ENCODE measurements at regions not wholly inside any gene's neighbourhood (a gene's known extent, or its start where the extent isn't known, plus 50 kb on each side); places are given as distances from the start of the nearest gene placed in this dataset.
A peak's percentile ranks its signal among the peaks of the same experiment; 100 is the strongest.

DNA sequence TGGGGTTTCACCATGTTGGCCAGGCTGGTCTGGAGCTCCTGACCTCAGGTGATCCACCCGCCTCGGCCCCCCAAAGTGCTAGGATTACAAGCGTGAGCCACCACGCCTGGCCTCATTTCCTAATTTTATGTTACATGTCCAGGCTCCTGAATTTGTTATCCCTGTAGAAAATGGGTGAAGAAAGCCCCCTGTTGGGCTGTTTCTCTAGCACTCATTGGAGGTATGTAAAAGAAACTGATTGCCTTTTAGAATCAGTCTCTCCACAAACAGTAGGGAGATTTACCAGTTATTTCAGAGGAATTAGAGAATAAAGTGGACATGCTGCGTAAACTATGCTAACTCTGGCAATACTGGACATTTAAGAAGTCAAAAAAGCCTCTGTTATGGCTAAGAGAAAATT lies 364.1 kb upstream of the TBL1XR1 start:
- H3K27me3 ChIP-seq = no peaks in the 10 kb centered on the region
- intact Hi-C loops (cut with DNase I) = no loop called here
- H3K4me1 ChIP-seq (replicated peaks in 1 of 2) = no peaks in the 10 kb centered on the region
- H3K9me3 ChIP-seq (replicated peaks in 1 of 3) = no peaks in the 10 kb centered on the region
- no peak for TF ChIP-seq POLR2A (IDR thresholded peaks at IDR 0.05)
- TF ChIP-seq, protein P1, sequence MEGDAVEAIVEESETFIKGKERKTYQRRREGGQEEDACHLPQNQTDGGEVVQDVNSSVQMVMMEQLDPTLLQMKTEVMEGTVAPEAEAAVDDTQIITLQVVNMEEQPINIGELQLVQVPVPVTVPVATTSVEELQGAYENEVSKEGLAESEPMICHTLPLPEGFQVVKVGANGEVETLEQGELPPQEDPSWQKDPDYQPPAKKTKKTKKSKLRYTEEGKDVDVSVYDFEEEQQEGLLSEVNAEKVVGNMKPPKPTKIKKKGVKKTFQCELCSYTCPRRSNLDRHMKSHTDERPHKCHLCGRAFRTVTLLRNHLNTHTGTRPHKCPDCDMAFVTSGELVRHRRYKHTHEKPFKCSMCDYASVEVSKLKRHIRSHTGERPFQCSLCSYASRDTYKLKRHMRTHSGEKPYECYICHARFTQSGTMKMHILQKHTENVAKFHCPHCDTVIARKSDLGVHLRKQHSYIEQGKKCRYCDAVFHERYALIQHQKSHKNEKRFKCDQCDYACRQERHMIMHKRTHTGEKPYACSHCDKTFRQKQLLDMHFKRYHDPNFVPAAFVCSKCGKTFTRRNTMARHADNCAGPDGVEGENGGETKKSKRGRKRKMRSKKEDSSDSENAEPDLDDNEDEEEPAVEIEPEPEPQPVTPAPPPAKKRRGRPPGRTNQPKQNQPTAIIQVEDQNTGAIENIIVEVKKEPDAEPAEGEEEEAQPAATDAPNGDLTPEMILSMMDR (IDR thresholded peaks at IDR 0.05) = no peak
- 87 to 96% (median 94%) methylated on average over 5 of the region's 5 CpGs for WGBS, 4 donors
- DNase-seq = no peak
- no peaks in the 10 kb centered on the region for H3K36me3 ChIP-seq (replicated peaks in 1 of 2)
- no peak overlapping the region for H3K27ac ChIP-seq
- no peak overlapping the region for H3K4me3 ChIP-seq

- 88 to 94% (median 92%) methylated on average over 8 of the region's 8 CpGs for WGBS, 4 donors
- TF ChIP-seq, protein P1 (IDR thresholded peaks at IDR 0.05) = no peak
- no peak for TF ChIP-seq POLR2A (IDR thresholded peaks at IDR 0.05)
- H3K27me3 ChIP-seq = no peaks in the 10 kb centered on the region
- no peaks in the 10 kb centered on the region for H3K36me3 ChIP-seq (replicated peaks in 1 of 2)
- no peaks in the 10 kb centered on the region for H3K9me3 ChIP-seq (replicated peaks in 1 of 3)
- H3K27ac ChIP-seq = no peak overlapping the region
- no peaks in the 10 kb centered on the region for H3K4me1 ChIP-seq (replicated peaks in 1 of 2)
- peak in 1 of 7 donors; percentile 75 for DNase-seq
- H3K4me3 ChIP-seq = no peak overlapping the region
- intact Hi-C loops (cut with DNase I) = no loop called here
Measured at GRCh38 chr3:177561769-177562392, 364.6 kb upstream of the TBL1XR1 start.

GRCh38 chr3:177563243-177563780 lies 366.0 kb upstream of the TBL1XR1 start:
- no peaks in the 10 kb centered on the region for H3K36me3 ChIP-seq (replicated peaks in 1 of 2)
- no peak for TF ChIP-seq POLR2A (IDR thresholded peaks at IDR 0.05)
- TF ChIP-seq, protein P1 (IDR thresholded peaks at IDR 0.05) = no peak
- intact Hi-C loops (cut with DNase I) = no loop called here
- no peaks in the 10 kb centered on the region for H3K9me3 ChIP-seq (replicated peaks in 1 of 3)
- no peak for DNase-seq
- H3K4me1 ChIP-seq (replicated peaks in 1 of 2) = peaks cover 0 to 7% of the 10 kb centered on the region in 2 donors
- no peak overlapping the region for H3K4me3 ChIP-seq
- H3K27me3 ChIP-seq = no peaks in the 10 kb centered on the region
- H3K27ac ChIP-seq = no peak overlapping the region
- 76 to 92% (median 82%) methylated on average over 3 of the region's 3 CpGs for WGBS, 4 donors

DNA sequence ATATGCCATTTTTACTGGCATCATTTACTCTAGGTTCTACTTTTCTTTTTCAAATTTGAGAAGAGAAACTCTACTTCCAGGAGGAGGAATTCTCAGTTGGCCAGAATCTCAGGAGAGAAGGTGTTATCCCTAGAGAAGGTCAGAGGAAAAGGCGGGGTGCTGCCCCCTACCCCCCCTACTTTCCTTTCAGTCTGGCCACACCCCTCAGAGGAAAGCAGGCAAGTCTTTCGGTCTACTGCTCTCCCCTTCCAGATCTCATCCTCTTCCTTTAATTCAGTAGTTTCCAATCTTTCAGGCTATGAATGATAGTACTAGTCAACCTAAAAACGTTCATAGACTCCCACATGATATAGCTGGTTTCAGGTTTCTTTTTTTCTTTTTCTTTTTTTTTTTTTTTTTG lies 366.5 kb upstream of the TBL1XR1 start:
- DNase-seq = no peak
- intact Hi-C loops (cut with DNase I) = no loop called here
- H3K27ac ChIP-seq = no peak overlapping the region
- WGBS, 4 donors = 63 to 73% (median 68%) methylated on average over 3 of the region's 3 CpGs
- TF ChIP-seq, protein P1 (IDR thresholded peaks at IDR 0.05) = no peak
- no peak for TF ChIP-seq POLR2A (IDR thresholded peaks at IDR 0.05)
- H3K27me3 ChIP-seq = no peaks in the 10 kb centered on the region
- H3K4me3 ChIP-seq = no peak overlapping the region
- no peaks in the 10 kb centered on the region for H3K36me3 ChIP-seq (replicated peaks in 1 of 2)
- peaks cover 0 to 7% of the 10 kb centered on the region in 2 donors for H3K4me1 ChIP-seq (replicated peaks in 1 of 2)
- no peaks in the 10 kb centered on the region for H3K9me3 ChIP-seq (replicated peaks in 1 of 3)

Data from adrenal gland (tissue), 9 donors.